Activated naive CD4-positive, alpha-beta T cell treated with anti-CD3 and anti-CD28 coated beads, Interleukin-2, amount 50 U/mL, for 72 hours (primary cell): ENCODE measurements at regions not wholly inside any gene's neighbourhood (a gene's known extent, or its start where the extent isn't known, plus 50 kb on each side); places are given as distances from the start of the nearest gene placed in this dataset.

Experiments
- ATAC-seq, 2 donors: fragments of 150-1000 bp; cut with Tn5 transposase; 2 replicates each; pipeline ENCODE4 v1.10.0; 2021; ENCODE audit warnings: mild to moderate bottlenecking in 2 of 2, moderate library complexity in 2 of 2
- DNase-seq, 2 donors: peaks; one replicate each; pipeline ENCODE4 v3.0.0; 2021 to 2022; ENCODE audit warnings: low spot score in 2 of 2
- H3K27ac Mint-ChIP-seq, 2 donors: one replicate each; pipeline ENCODE4 v1.8.0; 2022; ENCODE audit warnings: mild to moderate bottlenecking in 2 of 2, mixed read lengths in 2 of 2
- H3K36me3 Mint-ChIP-seq, 2 donors: one replicate each; pipeline ENCODE4 v1.8.0; 2022; ENCODE audit warnings: mixed read lengths in 2 of 2
- H3K9me3 Mint-ChIP-seq, 2 donors: one replicate each; pipeline ENCODE4 v1.8.0; 2022; ENCODE audit warnings: mixed read lengths in 2 of 2

GRCh38 chr11:17157761-17158160 lies 50.0 kb downstream of the PIK3C2A start:
- H3K27ac Mint-ChIP-seq: peak overlapping the region in 1 of 2 donors; percentile 2
- ATAC-seq (no peak), DNase-seq (no peak)
- H3K9me3 Mint-ChIP-seq: no peaks in the 10 kb centered on the region
- peaks cover 0 to 9% of the 10 kb centered on the region in 2 donors for H3K36me3 Mint-ChIP-seq

GRCh38 chr11:17156283-17156682 lies 51.5 kb downstream of the PIK3C2A start:
- no peaks in the 10 kb centered on the region for H3K9me3 Mint-ChIP-seq
- H3K27ac Mint-ChIP-seq: no peak overlapping the region
- ATAC-seq: no peak
- peaks cover 0 to 9% of the 10 kb centered on the region in 2 donors for H3K36me3 Mint-ChIP-seq
- DNase-seq: no peak

- peaks cover 0 to 9% of the 10 kb centered on the region in 2 donors for H3K36me3 Mint-ChIP-seq
- DNase-seq (no peak), ATAC-seq (peak in 1 of 2 donors; percentile 22)
- H3K27ac Mint-ChIP-seq: no peak overlapping the region
- no peaks in the 10 kb centered on the region for H3K9me3 Mint-ChIP-seq
Observed at GRCh38 chr11:17154409-17155159, 53.2 kb downstream of the PIK3C2A start.

GRCh38 chr11:17153757-17154156 lies 54.0 kb downstream of the PIK3C2A start:
- ATAC-seq (no peak), DNase-seq (no peak)
- Mint-ChIP-seq H3K9me3 (no peaks in the 10 kb centered on the region), H3K36me3 (peaks cover 0 to 9% of the 10 kb centered on the region in 2 donors), H3K27ac (no peak overlapping the region)

GRCh38 chr11:17152306-17152705 lies 55.5 kb downstream of the PIK3C2A start:
- H3K27ac Mint-ChIP-seq: no peak overlapping the region
- DNase-seq (no peak), ATAC-seq (no peak)
- peaks cover under 1 to 9% of the 10 kb centered on the region in 2 donors for H3K36me3 Mint-ChIP-seq
- no peaks in the 10 kb centered on the region for H3K9me3 Mint-ChIP-seq

GRCh38 chr11:17150521-17150920 lies 57.3 kb downstream of the PIK3C2A start:
- Mint-ChIP-seq H3K36me3 (peaks cover 4 to 9% of the 10 kb centered on the region in 2 donors), H3K27ac (no peak overlapping the region), H3K9me3 (no peaks in the 10 kb centered on the region)
- no peak for ATAC-seq
- no peak for DNase-seq

- ATAC-seq (no peak), DNase-seq (no peak)
- Mint-ChIP-seq H3K27ac (no peak overlapping the region), H3K9me3 (no peaks in the 10 kb centered on the region), H3K36me3 (peaks cover 4 to 6% of the 10 kb centered on the region in 2 donors)
Observed at GRCh38 chr11:17148536-17148935, 59.2 kb downstream of the PIK3C2A start.

- no peak for ATAC-seq
- no peak overlapping the region for H3K27ac Mint-ChIP-seq
- H3K36me3 Mint-ChIP-seq: peaks cover 4 to 6% of the 10 kb centered on the region in 2 donors
Observed at GRCh38 chr11:17145972-17146371, 61.8 kb downstream of the PIK3C2A start.

GRCh38 chr11:17142450-17142849 lies 65.0 kb upstream of the RPS13 start:
- ATAC-seq (no peak), DNase-seq (no peak)
- H3K36me3 Mint-ChIP-seq: peaks cover 4 to 6% of the 10 kb centered on the region in 2 donors
- H3K9me3 Mint-ChIP-seq: no peaks in the 10 kb centered on the region
- no peak overlapping the region for H3K27ac Mint-ChIP-seq

More at GRCh38 chr11:17145972-17146371, 61.8 kb downstream of the PIK3C2A start:
- no peaks in the 10 kb centered on the region for H3K9me3 Mint-ChIP-seq
- DNase-seq: no peak

- Mint-ChIP-seq H3K27ac (no peak overlapping the region), H3K9me3 (no peaks in the 10 kb centered on the region), H3K36me3 (peaks cover 0 to 6% of the 10 kb centered on the region in 2 donors)
- DNase-seq (no peak), ATAC-seq (no peak)
Observed at GRCh38 chr11:17141156-17141555, 63.7 kb upstream of the RPS13 start.

- no peak for ATAC-seq
- no peak for DNase-seq
- no peaks in the 10 kb centered on the region for H3K36me3 Mint-ChIP-seq
Observed at GRCh38 chr11:17138562-17138961, 61.1 kb upstream of the RPS13 start.

GRCh38 chr11:17135916-17136683 lies 58.6 kb upstream of the RPS13 start:
- no peaks in the 10 kb centered on the region for H3K36me3 Mint-ChIP-seq
- no peak overlapping the region for H3K27ac Mint-ChIP-seq
- ATAC-seq: no peak
- no peaks in the 10 kb centered on the region for H3K9me3 Mint-ChIP-seq
- no peak for DNase-seq

More at GRCh38 chr11:17138562-17138961, 61.1 kb upstream of the RPS13 start:
- Mint-ChIP-seq H3K9me3 (no peaks in the 10 kb centered on the region), H3K27ac (no peak overlapping the region)

GRCh38 chr11:17132654-17133053 lies 55.2 kb upstream of the RPS13 start:
- no peak for DNase-seq

GRCh38 chr11:17129003-17129402 lies 51.5 kb upstream of the RPS13 start:
- H3K36me3 Mint-ChIP-seq: no peaks in the 10 kb centered on the region
- no peak for DNase-seq
- ATAC-seq: no peak
- no peak overlapping the region for H3K27ac Mint-ChIP-seq
- no peaks in the 10 kb centered on the region for H3K9me3 Mint-ChIP-seq

More at GRCh38 chr11:17132654-17133053, 55.2 kb upstream of the RPS13 start:
- Mint-ChIP-seq H3K9me3 (no peaks in the 10 kb centered on the region), H3K27ac (no peak overlapping the region), H3K36me3 (no peaks in the 10 kb centered on the region)
- no peak for ATAC-seq
